DMS114 treated with DMSO at 0.1 percent for 48 hours (cell line): ENCODE measurements at regions not wholly inside any gene's neighbourhood (a gene's known extent, or its start where the extent isn't known, plus 50 kb on each side); places are given as distances from the start of the nearest gene placed in this dataset.

Source experiments
- DNase-seq: peaks from one replicate; lab custom pipeline; 2025; ENCODE audit not compliant: unreplicated experiment; lab: John Stamatoyannopoulos, UW

GRCh38 chr2:173584676-173585458, 230.2 kb downstream of the CDCA7 start:
- no peak for DNase-seq

GRCh38 chr2:173588931-173589369, 234.3 kb downstream of the CDCA7 start:
- no peak for DNase-seq

- no peak for DNase-seq
These were observed 235.1 kb downstream of the CDCA7 start for GRCh38 chr2:173589604-173590275.

GRCh38 chr2:173590276-173590861, 235.7 kb downstream of the CDCA7 start:
- DNase-seq: no peak

- no peak for DNase-seq
These were observed 238.4 kb downstream of the CDCA7 start for GRCh38 chr2:173593109-173593508.

GRCh38 chr2:173596244-173596643, 241.6 kb downstream of the CDCA7 start:
- no peak for DNase-seq

GRCh38 chr2:173598525-173598924, 243.9 kb downstream of the CDCA7 start:
- no peak for DNase-seq

GRCh38 chr2:173599821-173600359, 245.2 kb downstream of the CDCA7 start:
- no peak for DNase-seq

GRCh38 chr2:173602153-173602795, 247.6 kb downstream of the CDCA7 start:
- DNase-seq: no peak

- DNase-seq: no peak
These were observed 251.3 kb downstream of the CDCA7 start for GRCh38 chr2:173605994-173606393.

GRCh38 chr2:173606619-173607248, 252.1 kb downstream of the CDCA7 start:
- no peak for DNase-seq

- no peak for DNase-seq
These were observed 253.1 kb downstream of the CDCA7 start for GRCh38 chr2:173607606-173608311.

GRCh38 chr2:173611121-173611520, 256.4 kb downstream of the CDCA7 start:
- DNase-seq: no peak

GRCh38 chr2:173612354-173612753, 257.7 kb downstream of the CDCA7 start:
- DNase-seq: no peak

GRCh38 chr2:173613386-173613785, 258.7 kb downstream of the CDCA7 start:
- DNase-seq: no peak

GRCh38 chr2:173614265-173614930, 259.7 kb downstream of the CDCA7 start:
- DNase-seq: no peak

- DNase-seq: no peak
These were observed 269.0 kb downstream of the CDCA7 start for GRCh38 chr2:173623438-173624319.

GRCh38 chr2:173625315-173625714, 270.6 kb downstream of the CDCA7 start:
- DNase-seq: no peak

GRCh38 chr2:173629076-173629475, 274.4 kb downstream of the CDCA7 start:
- no peak for DNase-seq
